Activated CD4-positive, alpha-beta T cell treated with anti-CD3 and anti-CD28 coated beads, Interleukin-10, Interleukin-2, amounts not matched to agents 100 ng/mL and 50 ng/mL, durations not matched to agents 16 hours and 8 hours (primary cell): ENCODE measurements at regions not wholly inside any gene's neighbourhood (a gene's known extent, or its start where the extent isn't known, plus 50 kb on each side); places are given as distances from the start of the nearest gene placed in this dataset.

ENCODE experiments used
- DNase-seq: peaks from one replicate; pipeline ENCODE4 v3.0.0-alpha.2; 2020

GRCh38 chr6:105901583-105901982, 184.6 kb upstream of the PRDM1 start:
- DNase-seq: no peak

GRCh38 chr6:105900125-105900937, 185.8 kb upstream of the PRDM1 start:
- peak; percentile 90 for DNase-seq

- peak; percentile 89 for DNase-seq
These were observed 187.8 kb upstream of the PRDM1 start for GRCh38 chr6:105898286-105898685.

- DNase-seq: no peak
These were observed 189.0 kb upstream of the PRDM1 start for GRCh38 chr6:105897131-105897530.

GRCh38 chr6:105896821-105897095, 189.4 kb upstream of the PRDM1 start:
- no peak for DNase-seq

GRCh38 chr6:105896052-105896820, 189.9 kb upstream of the PRDM1 start:
- DNase-seq: no peak

- DNase-seq: no peak
These were observed 191.6 kb upstream of the PRDM1 start for GRCh38 chr6:105894556-105894955.

GRCh38 chr6:105893741-105894140, 192.4 kb upstream of the PRDM1 start:
- DNase-seq: no peak

GRCh38 chr6:105892577-105893262, 193.4 kb upstream of the PRDM1 start:
- DNase-seq: no peak

- DNase-seq: no peak
These were observed 195.5 kb upstream of the PRDM1 start for GRCh38 chr6:105890521-105891244.

GRCh38 chr6:105889902-105890301, 196.2 kb upstream of the PRDM1 start:
- DNase-seq: no peak

GRCh38 chr6:105886814-105887544, 199.2 kb upstream of the PRDM1 start:
- no peak for DNase-seq

GRCh38 chr6:105886066-105886813, 199.9 kb upstream of the PRDM1 start:
- DNase-seq: peak; percentile 31

GRCh38 chr6:105884426-105884825, 201.7 kb upstream of the PRDM1 start:
- no peak for DNase-seq

GRCh38 chr6:105884011-105884410, 202.1 kb upstream of the PRDM1 start:
- no peak for DNase-seq

GRCh38 chr6:105882828-105883227, 203.3 kb upstream of the PRDM1 start:
- no peak for DNase-seq

- no peak for DNase-seq
These were observed 203.9 kb upstream of the PRDM1 start for GRCh38 chr6:105882121-105882803.

- DNase-seq: no peak
These were observed 204.5 kb upstream of the PRDM1 start for GRCh38 chr6:105881608-105882007.

GRCh38 chr6:105880030-105880492, 206.1 kb upstream of the PRDM1 start:
- peak; percentile 70 for DNase-seq

GRCh38 chr6:105879146-105879545, 207.0 kb upstream of the PRDM1 start:
- no peak for DNase-seq
